ENCODE measurements at regions not wholly inside any gene's neighbourhood (a gene's known extent, or its start where the extent isn't known, plus 50 kb on each side); places are given as distances from the start of the nearest gene placed in this dataset.

DNA sequence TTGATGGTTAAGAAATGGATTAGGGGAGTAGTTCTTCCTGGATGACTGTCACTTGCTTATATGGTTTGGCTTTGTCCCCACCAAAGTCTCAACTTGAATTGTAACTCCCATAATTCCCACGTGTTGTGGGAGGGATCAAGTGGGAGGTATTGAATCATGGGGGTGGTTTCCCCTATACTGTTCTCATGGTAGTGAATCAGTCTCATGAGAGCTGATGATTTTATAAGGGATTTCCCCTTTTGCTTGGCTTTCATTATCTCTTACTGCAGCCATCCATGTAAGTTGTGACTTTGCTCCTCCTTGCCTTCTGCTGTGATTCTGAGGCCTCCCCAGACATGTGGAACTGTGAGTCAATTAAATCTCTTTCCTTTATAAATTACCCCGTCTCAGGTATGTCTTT is 1621.1 kb downstream of the MRPL39 start:
- no peak for ATAC-seq (ENCODE audit: low read depth)
- Histone ChIP-seq H3K36me3 (ENCODE audit: low read depth) (no peaks in the 10 kb centered on the region), H3K27me3 (ENCODE audit: insufficient read depth, poor library complexity, severe bottlenecking) (no peaks in the 10 kb centered on the region), H3K27ac (ENCODE audit: poor library complexity, severe bottlenecking) (no peak overlapping the region), H3K9me3 (ENCODE audit: severe bottlenecking) (no peaks in the 10 kb centered on the region), H3K4me1 (ENCODE audit: insufficient read depth, poor library complexity, severe bottlenecking) (no peaks in the 10 kb centered on the region), H3K4me3 (ENCODE audit: severe bottlenecking) (no peak overlapping the region)
- TF ChIP-seq, protein P1, sequence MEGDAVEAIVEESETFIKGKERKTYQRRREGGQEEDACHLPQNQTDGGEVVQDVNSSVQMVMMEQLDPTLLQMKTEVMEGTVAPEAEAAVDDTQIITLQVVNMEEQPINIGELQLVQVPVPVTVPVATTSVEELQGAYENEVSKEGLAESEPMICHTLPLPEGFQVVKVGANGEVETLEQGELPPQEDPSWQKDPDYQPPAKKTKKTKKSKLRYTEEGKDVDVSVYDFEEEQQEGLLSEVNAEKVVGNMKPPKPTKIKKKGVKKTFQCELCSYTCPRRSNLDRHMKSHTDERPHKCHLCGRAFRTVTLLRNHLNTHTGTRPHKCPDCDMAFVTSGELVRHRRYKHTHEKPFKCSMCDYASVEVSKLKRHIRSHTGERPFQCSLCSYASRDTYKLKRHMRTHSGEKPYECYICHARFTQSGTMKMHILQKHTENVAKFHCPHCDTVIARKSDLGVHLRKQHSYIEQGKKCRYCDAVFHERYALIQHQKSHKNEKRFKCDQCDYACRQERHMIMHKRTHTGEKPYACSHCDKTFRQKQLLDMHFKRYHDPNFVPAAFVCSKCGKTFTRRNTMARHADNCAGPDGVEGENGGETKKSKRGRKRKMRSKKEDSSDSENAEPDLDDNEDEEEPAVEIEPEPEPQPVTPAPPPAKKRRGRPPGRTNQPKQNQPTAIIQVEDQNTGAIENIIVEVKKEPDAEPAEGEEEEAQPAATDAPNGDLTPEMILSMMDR (IDR thresholded peaks at IDR 0.05; ENCODE audit: poor library complexity, severe bottlenecking): no peak
- no peak for DNase-seq (ENCODE audit: low spot score)

DNA sequence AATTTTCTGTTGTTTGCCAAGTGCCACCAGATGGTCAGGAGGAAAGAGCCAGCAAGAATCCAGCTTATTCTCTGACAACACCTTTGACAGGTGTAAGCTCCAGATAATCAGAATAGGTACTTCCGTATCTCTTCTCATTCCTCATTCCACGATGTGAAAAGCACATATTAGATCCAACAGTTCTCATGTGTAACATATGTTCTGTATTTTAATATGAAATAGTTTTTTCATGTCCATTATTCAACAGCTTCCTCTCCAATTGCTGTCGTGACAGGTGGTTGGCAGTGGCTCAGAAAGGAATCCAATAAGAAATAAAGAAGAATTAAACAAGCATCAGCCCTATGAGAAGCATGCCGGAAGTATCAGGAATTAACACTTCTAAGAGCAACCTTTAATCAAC is 1624.7 kb downstream of the MRPL39 start:
- Histone ChIP-seq H3K4me1 (ENCODE audit: insufficient read depth, poor library complexity, severe bottlenecking) (no peaks in the 10 kb centered on the region), H3K36me3 (ENCODE audit: low read depth) (no peaks in the 10 kb centered on the region), H3K27me3 (ENCODE audit: insufficient read depth, poor library complexity, severe bottlenecking) (no peaks in the 10 kb centered on the region), H3K9me3 (ENCODE audit: severe bottlenecking) (no peaks in the 10 kb centered on the region), H3K27ac (ENCODE audit: poor library complexity, severe bottlenecking) (no peak overlapping the region), H3K4me3 (ENCODE audit: severe bottlenecking) (no peak overlapping the region)
- DNase-seq (ENCODE audit: low spot score): no peak
- TF ChIP-seq, protein P1 (IDR thresholded peaks at IDR 0.05; ENCODE audit: poor library complexity, severe bottlenecking): no peak
- no peak for ATAC-seq (ENCODE audit: low read depth)

DNA sequence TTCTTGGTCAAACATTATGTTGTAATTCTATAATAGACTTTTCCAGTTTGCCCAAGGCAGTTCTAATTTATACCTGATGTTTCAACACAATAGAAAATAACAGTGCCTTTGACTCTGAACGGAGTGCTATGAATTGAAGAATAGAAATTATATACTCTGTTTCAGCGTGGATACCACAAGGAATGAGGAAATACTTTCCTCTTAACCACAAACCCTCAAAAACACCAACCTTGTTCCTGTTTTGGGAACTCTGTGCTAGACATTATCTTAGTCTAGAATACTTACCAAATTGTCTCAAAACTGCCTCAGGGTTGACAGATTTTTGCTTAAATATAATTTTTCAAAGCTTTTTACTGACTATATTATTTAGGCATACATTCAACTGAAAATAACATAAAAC is 1629.3 kb downstream of the MRPL39 start:
- no peak overlapping the region for H3K27ac ChIP-seq (ENCODE audit: poor library complexity, severe bottlenecking)
- ATAC-seq (ENCODE audit: low read depth): no peak
- no peaks in the 10 kb centered on the region for H3K36me3 ChIP-seq (ENCODE audit: low read depth)
- TF ChIP-seq, protein P1 (IDR thresholded peaks at IDR 0.05; ENCODE audit: poor library complexity, severe bottlenecking): no peak
- peaks cover 6% of the 10 kb centered on the region for H3K27me3 ChIP-seq (ENCODE audit: insufficient read depth, poor library complexity, severe bottlenecking)
- no peaks in the 10 kb centered on the region for H3K9me3 ChIP-seq (ENCODE audit: severe bottlenecking)
- no peak overlapping the region for H3K4me3 ChIP-seq (ENCODE audit: severe bottlenecking)
- DNase-seq (ENCODE audit: low spot score): no peak
- H3K4me1 ChIP-seq (ENCODE audit: insufficient read depth, poor library complexity, severe bottlenecking): no peaks in the 10 kb centered on the region

DNA sequence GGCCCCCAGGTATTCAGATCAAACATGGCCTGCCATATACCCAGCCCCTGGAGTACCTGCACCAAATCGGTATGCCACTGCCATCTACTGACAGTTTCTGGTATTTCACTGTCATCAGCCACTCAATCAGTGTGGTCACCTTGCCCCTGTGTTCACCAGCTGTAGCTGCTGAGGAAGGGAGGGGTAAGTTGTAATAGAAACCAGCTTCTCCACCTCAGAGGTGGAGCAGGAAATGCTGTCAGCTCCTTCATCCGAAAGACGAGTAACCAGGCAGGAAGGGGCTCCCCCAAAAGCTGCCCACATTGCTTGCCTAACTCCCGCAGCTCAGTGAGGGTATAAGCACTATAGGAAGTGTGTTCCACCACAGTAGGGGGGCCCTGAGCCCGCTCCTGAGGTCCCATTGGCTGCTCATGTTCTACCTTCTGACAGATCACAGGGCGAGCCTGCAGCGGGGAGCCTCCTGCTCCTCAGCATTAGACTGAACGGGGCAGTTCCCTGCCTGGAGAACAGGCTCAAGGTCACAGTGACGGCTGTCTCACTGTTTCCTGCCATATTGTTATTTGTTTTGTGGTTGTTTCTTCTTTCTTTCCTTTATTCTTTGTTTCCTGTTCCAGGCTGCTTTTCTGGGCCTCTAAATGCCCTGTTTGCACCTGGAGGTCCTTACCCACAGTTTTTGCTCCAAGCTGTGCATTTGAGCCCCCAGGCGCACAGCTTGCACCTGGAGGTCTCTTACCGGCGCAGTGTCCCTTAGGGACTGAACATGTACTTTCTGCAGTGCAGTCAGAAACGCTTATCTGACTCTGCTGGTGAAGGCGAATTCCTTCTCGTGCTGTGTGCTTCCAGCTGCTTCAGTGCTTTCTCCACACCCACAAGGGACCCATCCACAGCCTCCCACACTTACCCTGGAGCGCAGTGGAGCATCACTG is 1638.3 kb downstream of the MRPL39 start:
- DNase-seq (ENCODE audit: low spot score) (no peak), ATAC-seq (ENCODE audit: low read depth) (peak; percentile 84)
- Histone ChIP-seq H3K4me1 (ENCODE audit: insufficient read depth, poor library complexity, severe bottlenecking) (no peaks in the 10 kb centered on the region), H3K9me3 (ENCODE audit: severe bottlenecking) (no peaks in the 10 kb centered on the region), H3K27me3 (ENCODE audit: insufficient read depth, poor library complexity, severe bottlenecking) (no peaks in the 10 kb centered on the region), H3K27ac (ENCODE audit: poor library complexity, severe bottlenecking) (no peak overlapping the region), H3K36me3 (ENCODE audit: low read depth) (no peaks in the 10 kb centered on the region), H3K4me3 (ENCODE audit: severe bottlenecking) (no peak overlapping the region)
- TF ChIP-seq, protein P1 (IDR thresholded peaks at IDR 0.05; ENCODE audit: poor library complexity, severe bottlenecking): peak; percentile 59

DNA sequence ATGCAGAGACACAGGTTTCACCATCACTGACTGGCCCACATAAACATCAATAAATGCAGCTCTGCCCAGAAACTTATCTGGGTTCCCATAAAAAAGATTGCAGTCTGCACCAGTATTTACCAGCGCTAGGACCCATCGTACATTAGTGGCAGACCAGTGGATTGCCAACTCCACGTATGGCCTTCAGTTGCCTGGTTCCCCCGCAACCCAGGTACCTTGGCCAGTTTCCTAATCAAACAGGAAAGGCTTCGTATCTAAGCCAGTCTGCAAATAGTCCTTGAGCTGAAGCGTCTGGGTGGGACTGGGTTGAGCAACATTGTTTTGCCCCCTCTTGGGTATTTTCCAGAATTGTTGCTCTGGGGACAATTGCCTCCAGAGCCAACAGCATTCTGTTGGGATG is 1639.3 kb downstream of the MRPL39 start:
- DNase-seq (ENCODE audit: low spot score): no peak
- Histone ChIP-seq H3K4me1 (ENCODE audit: insufficient read depth, poor library complexity, severe bottlenecking) (no peaks in the 10 kb centered on the region), H3K9me3 (ENCODE audit: severe bottlenecking) (no peaks in the 10 kb centered on the region), H3K27ac (ENCODE audit: poor library complexity, severe bottlenecking) (no peak overlapping the region), H3K27me3 (ENCODE audit: insufficient read depth, poor library complexity, severe bottlenecking) (no peaks in the 10 kb centered on the region), H3K36me3 (ENCODE audit: low read depth) (no peaks in the 10 kb centered on the region), H3K4me3 (ENCODE audit: severe bottlenecking) (no peak overlapping the region)
- TF ChIP-seq, protein P1 (IDR thresholded peaks at IDR 0.05; ENCODE audit: poor library complexity, severe bottlenecking): no peak
- no peak for ATAC-seq (ENCODE audit: low read depth)

Data from RWPE2 (cell line).